ENCODE measurements at regions not wholly inside any gene's neighbourhood (a gene's known extent, or its start where the extent isn't known, plus 50 kb on each side); places are given as distances from the start of the nearest gene placed in this dataset.

DNA sequence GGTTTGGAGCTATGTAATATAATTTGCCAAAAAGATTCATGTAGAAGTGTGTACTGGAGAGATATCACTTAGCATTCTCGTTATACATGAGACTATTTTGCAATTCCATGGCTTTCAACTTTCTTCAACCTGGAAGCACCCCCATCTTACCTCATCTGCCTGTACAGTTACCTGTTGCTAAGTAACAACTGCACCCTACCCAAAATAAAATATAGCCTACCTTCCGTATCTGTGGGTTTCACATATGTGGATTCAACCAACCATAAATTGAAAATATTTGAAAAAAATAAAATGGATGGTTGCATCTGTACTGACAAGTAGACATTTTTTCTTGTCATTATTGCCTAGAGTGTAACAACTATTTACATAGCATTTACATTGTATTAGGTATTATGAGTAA, 278.3 kb downstream of the PPP1R2C start:
- H3K36me3 Mint-ChIP-seq: no peaks in the 10 kb centered on the region
- peaks cover 2% of the 10 kb centered on the region for H3K4me1 Mint-ChIP-seq
- H3K27ac Mint-ChIP-seq: no peak overlapping the region
- TF ChIP-seq, protein P1, sequence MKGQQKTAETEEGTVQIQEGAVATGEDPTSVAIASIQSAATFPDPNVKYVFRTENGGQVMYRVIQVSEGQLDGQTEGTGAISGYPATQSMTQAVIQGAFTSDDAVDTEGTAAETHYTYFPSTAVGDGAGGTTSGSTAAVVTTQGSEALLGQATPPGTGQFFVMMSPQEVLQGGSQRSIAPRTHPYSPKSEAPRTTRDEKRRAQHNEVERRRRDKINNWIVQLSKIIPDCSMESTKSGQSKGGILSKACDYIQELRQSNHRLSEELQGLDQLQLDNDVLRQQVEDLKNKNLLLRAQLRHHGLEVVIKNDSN (CRISPR knock-in tag; IDR thresholded peaks at IDR 0.05): no peak
- TF ChIP-seq ZNF425 (CRISPR knock-in tag; conservative IDR thresholded peaks at IDR 0.05): no peak
- TF ChIP-seq, protein P2, sequence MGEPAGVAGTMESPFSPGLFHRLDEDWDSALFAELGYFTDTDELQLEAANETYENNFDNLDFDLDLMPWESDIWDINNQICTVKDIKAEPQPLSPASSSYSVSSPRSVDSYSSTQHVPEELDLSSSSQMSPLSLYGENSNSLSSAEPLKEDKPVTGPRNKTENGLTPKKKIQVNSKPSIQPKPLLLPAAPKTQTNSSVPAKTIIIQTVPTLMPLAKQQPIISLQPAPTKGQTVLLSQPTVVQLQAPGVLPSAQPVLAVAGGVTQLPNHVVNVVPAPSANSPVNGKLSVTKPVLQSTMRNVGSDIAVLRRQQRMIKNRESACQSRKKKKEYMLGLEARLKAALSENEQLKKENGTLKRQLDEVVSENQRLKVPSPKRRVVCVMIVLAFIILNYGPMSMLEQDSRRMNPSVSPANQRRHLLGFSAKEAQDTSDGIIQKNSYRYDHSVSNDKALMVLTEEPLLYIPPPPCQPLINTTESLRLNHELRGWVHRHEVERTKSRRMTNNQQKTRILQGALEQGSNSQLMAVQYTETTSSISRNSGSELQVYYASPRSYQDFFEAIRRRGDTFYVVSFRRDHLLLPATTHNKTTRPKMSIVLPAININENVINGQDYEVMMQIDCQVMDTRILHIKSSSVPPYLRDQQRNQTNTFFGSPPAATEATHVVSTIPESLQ (CRISPR knock-in tag; IDR thresholded peaks at IDR 0.05): no peak
- TF ChIP-seq SOX15 (CRISPR knock-in tag; IDR thresholded peaks at IDR 0.05): no peak
- TF ChIP-seq NR2C2 (CRISPR knock-in tag; IDR thresholded peaks at IDR 0.05): no peak
- no peak for TF ChIP-seq HMGA2 (CRISPR knock-in tag; IDR thresholded peaks at IDR 0.05)
- no peak for TF ChIP-seq ATF1 (CRISPR knock-in tag; IDR thresholded peaks at IDR 0.05)
- TF ChIP-seq KAT7 (CRISPR knock-in tag; IDR thresholded peaks at IDR 0.05; ENCODE audit: borderline replicate concordance): no peak
- no peak for TF ChIP-seq ERG (CRISPR knock-in tag; IDR thresholded peaks at IDR 0.05)
- no peak for TF ChIP-seq ZNF532 (CRISPR knock-in tag; IDR thresholded peaks at IDR 0.05; ENCODE audit: borderline replicate concordance)
- TF ChIP-seq, protein P3, sequence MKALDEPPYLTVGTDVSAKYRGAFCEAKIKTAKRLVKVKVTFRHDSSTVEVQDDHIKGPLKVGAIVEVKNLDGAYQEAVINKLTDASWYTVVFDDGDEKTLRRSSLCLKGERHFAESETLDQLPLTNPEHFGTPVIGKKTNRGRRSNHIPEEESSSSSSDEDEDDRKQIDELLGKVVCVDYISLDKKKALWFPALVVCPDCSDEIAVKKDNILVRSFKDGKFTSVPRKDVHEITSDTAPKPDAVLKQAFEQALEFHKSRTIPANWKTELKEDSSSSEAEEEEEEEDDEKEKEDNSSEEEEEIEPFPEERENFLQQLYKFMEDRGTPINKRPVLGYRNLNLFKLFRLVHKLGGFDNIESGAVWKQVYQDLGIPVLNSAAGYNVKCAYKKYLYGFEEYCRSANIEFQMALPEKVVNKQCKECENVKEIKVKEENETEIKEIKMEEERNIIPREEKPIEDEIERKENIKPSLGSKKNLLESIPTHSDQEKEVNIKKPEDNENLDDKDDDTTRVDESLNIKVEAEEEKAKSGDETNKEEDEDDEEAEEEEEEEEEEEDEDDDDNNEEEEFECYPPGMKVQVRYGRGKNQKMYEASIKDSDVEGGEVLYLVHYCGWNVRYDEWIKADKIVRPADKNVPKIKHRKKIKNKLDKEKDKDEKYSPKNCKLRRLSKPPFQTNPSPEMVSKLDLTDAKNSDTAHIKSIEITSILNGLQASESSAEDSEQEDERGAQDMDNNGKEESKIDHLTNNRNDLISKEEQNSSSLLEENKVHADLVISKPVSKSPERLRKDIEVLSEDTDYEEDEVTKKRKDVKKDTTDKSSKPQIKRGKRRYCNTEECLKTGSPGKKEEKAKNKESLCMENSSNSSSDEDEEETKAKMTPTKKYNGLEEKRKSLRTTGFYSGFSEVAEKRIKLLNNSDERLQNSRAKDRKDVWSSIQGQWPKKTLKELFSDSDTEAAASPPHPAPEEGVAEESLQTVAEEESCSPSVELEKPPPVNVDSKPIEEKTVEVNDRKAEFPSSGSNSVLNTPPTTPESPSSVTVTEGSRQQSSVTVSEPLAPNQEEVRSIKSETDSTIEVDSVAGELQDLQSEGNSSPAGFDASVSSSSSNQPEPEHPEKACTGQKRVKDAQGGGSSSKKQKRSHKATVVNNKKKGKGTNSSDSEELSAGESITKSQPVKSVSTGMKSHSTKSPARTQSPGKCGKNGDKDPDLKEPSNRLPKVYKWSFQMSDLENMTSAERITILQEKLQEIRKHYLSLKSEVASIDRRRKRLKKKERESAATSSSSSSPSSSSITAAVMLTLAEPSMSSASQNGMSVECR (CRISPR knock-in tag; IDR thresholded peaks at IDR 0.05; ENCODE audit: borderline replicate concordance): no peak
- TF ChIP-seq, protein P4, sequence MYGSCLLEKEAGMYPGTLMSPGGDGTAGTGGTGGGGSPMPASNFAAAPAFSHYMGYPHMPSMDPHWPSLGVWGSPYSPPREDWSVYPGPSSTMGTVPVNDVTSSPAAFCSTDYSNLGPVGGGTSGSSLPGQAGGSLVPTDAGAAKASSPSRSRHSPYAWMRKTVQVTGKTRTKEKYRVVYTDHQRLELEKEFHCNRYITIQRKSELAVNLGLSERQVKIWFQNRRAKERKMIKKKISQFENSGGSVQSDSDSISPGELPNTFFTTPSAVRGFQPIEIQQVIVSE (CRISPR knock-in tag; IDR thresholded peaks at IDR 0.05; ENCODE audit: borderline replicate concordance): no peak
- TF ChIP-seq, protein P5, sequence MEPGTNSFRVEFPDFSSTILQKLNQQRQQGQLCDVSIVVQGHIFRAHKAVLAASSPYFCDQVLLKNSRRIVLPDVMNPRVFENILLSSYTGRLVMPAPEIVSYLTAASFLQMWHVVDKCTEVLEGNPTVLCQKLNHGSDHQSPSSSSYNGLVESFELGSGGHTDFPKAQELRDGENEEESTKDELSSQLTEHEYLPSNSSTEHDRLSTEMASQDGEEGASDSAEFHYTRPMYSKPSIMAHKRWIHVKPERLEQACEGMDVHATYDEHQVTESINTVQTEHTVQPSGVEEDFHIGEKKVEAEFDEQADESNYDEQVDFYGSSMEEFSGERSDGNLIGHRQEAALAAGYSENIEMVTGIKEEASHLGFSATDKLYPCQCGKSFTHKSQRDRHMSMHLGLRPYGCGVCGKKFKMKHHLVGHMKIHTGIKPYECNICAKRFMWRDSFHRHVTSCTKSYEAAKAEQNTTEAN (CRISPR knock-in tag; IDR thresholded peaks at IDR 0.05): no peak
- CTCF ChIA-PET: no interaction called here
- ATAC-seq (no peak), DNase-seq (ENCODE audit: low spot score) (no peak)
- no peaks in the 10 kb centered on the region for H3K27me3 Mint-ChIP-seq (ENCODE audit: low read depth)
- H3K9me3 Mint-ChIP-seq: no peaks in the 10 kb centered on the region
- H3K4me3 Mint-ChIP-seq: no peak overlapping the region
- POLR2A ChIA-PET: no interaction called here

Measured in WTC11 (cell line).